ENCODE measurements at regions not wholly inside any gene's neighbourhood (a gene's known extent, or its start where the extent isn't known, plus 50 kb on each side); places are given as distances from the start of the nearest gene placed in this dataset.

DNA sequence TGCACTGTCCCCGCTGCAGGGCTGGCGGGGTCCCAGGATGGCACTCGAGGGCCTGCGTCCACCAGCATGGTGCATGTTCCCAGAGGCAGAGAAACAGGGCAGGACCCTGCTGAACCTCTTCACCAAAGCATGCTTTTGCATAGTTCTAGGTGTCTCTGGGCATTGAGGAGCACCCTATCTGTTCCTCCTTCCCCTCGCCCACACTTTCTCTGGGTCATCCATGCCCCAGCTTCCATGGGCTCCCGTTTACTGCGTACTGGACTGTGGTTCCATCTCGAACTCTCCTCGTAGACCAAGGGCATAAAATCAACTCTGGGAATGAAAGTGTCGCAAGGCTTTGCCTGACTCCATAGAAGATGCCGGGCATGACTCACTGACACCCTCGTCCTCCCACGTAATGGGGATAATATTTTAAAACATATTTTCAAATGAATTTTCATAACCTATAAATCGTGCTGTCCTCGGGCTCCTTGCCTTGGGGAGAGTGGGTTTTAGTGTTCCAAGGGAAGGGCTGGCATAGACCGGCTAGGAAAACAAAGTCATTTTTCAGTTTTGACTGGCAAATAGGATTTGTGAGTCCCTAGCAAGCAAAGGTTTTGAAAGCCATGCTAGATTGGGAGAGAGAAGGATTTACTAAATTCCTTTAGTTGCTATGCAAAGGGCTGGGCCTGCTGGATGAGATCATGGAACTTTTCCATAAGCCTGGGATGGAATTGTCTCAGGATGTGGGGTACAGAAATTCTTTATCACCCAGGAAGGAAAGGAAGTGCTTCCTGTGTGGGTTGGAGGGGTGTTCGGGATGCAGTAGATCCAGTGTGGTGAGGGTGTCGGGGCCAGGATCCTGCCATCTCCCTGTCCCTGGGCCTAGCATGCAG is 498.7 kb upstream of the MKI67 start:
- TF ChIP-seq GATA1 (IDR thresholded peaks at IDR 0.05; ENCODE audit: low read depth, low read length) (no peak), POLR2A (IDR thresholded peaks at IDR 0.05; ENCODE audit: low read length) (no peak)
- no peak for DNase-seq

- no peak for TF ChIP-seq POLR2A (IDR thresholded peaks at IDR 0.05; ENCODE audit: low read length)
- no peak for TF ChIP-seq GATA1 (IDR thresholded peaks at IDR 0.05; ENCODE audit: low read depth, low read length)
- DNase-seq: no peak
Measured at GRCh38 chr10:128625926-128626325, 499.7 kb upstream of the MKI67 start.

GRCh38 chr10:128626397-128627000 is 500.3 kb upstream of the MKI67 start:
- TF ChIP-seq GATA1 (IDR thresholded peaks at IDR 0.05; ENCODE audit: low read depth, low read length) (no peak), POLR2A (IDR thresholded peaks at IDR 0.05; ENCODE audit: low read length) (no peak)
- no peak for DNase-seq

DNA sequence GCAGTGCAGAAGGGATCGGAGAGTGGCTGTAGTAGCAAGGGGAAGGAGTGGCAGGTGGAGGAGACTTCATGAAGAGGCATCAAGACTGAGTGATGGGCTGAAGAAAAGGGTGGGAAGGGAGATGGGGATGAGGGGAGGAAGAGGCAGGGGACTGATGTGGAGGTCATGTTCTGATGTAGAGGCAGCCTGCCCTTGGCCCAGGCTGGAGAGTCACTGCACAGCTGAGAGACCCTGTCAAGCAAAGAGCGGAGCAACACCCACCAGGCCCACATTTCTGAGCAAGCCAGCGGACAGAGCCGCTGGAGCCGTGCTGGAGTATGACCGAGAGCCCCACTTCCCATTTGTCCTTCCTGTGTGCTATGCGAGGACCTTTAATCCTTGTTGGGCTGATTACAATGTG is 501.6 kb upstream of the MKI67 start:
- no peak for TF ChIP-seq POLR2A (IDR thresholded peaks at IDR 0.05; ENCODE audit: low read length)
- no peak for TF ChIP-seq GATA1 (IDR thresholded peaks at IDR 0.05; ENCODE audit: low read depth, low read length)
- no peak for DNase-seq

DNA sequence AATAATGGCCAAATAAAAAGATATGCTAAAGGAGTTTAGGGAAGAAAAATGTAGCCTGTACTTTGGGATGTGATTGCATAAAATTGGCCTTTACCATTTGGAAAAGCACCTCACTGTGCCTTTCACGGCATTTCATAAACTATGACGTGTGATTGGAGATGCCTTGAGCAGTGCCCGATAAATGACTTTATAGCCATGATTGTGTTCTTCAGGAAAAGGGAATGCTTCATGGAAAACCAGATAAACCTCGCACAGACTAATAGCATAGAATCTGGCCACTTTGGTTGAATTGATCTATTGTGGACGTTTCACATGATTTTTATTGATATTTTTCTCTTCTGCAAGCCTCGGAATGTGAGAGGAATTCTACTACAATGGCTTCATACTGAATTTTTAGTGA is 502.0 kb upstream of the MKI67 start:
- DNase-seq: no peak
- TF ChIP-seq GATA1 (IDR thresholded peaks at IDR 0.05; ENCODE audit: low read depth, low read length): no peak
- no peak for TF ChIP-seq POLR2A (IDR thresholded peaks at IDR 0.05; ENCODE audit: low read length)

DNA sequence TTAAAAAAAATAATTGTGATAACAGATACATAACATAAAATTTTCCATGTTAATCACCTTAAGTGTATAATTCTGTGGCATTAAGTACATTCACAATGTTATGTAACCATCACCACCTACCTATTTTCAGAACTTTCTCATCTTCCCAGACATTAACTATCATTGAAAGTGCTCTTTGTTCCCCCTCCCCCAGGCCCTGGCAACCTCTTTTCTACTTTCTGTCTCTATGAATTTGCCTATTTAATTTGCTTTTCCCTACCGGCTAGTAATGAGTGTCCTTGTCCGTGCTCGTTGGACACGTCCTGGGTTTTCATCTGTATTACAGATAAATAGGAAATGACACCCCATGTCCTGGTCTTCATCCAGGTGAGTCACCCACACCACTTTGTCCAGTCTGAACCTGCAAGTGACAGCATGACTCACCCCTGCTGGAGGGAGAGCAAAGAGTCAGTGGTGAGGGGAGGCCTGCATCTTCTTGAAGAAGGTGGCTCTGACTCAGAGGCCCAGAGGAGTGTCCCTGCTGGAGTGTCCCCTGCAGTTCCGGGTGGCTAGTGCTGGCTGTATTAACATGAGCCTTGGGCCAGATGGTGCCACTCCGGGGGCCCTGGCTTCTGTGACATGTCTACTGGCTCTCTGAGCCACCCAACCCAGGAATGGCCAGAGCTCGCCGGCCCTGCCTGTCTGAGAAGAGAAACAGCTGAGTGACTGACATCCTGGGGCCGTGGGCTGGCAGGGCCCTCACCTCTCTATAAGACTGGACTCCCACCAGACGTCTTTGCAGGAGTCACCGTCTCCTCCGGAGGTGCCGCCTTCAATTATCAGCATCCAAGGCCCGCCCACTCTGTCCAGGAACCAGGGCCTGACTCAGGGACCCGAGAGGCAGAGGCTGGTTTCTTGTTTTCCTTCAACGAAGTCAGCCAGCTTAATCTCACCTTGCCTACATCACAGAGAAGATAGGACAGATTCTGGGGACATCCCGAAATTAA is 503.2 kb upstream of the MKI67 start:
- TF ChIP-seq GATA1 (IDR thresholded peaks at IDR 0.05; ENCODE audit: low read depth, low read length): no peak
- TF ChIP-seq POLR2A (IDR thresholded peaks at IDR 0.05; ENCODE audit: low read length): no peak
- DNase-seq: no peak

GRCh38 chr10:128630787-128631252 is 504.6 kb upstream of the MKI67 start:
- TF ChIP-seq GATA1 (IDR thresholded peaks at IDR 0.05; ENCODE audit: low read depth, low read length) (no peak), POLR2A (IDR thresholded peaks at IDR 0.05; ENCODE audit: low read length) (no peak)
- DNase-seq: no peak

DNA sequence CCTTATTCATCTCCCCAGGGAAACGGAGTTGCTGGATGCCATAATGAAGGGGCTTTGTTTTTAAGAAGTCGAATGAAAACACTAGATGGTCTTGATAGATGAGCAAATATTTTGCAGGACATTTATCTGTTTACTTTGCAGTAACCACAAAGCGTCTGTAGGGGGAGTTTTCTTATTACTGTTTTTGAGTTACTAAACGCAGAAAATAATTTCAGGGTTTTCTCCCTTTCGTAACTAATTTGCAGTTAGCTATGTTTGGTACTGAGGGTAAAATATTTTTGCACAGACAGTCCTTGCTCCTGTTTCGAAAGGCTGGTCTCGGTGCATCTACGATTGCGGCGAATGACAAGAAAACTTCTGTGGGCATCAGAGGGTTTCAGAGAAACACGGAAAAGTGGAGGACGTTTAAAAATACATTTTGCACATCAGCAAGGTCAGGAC is 505.6 kb upstream of the MKI67 start:
- TF ChIP-seq GATA1 (IDR thresholded peaks at IDR 0.05; ENCODE audit: low read depth, low read length) (no peak), POLR2A (IDR thresholded peaks at IDR 0.05; ENCODE audit: low read length) (no peak)
- peak; percentile 7 to 18 for DNase-seq

DNA sequence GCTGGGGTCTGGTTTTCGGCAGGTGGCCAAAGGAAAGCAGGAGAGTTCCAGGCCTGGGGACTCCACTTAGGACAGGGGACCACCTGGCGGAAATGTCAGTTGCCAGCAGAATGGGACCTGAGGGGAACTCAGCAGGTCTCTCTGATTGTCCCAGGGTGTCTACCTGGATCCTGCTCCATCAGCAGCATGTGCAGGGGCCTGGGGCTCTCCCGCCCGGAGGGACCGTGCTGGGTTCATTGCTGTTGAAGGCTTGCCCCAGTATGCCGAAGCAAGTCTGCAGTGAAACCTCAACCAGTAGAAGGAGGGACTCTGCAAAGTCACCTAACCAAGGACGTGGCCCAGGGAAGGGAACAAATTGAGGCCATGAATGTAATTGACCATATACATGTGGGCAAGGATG is 506.5 kb upstream of the MKI67 start:
- TF ChIP-seq POLR2A (IDR thresholded peaks at IDR 0.05; ENCODE audit: low read length): no peak
- DNase-seq: no peak

- no peak for DNase-seq
- TF ChIP-seq POLR2A (IDR thresholded peaks at IDR 0.05; ENCODE audit: low read length) (no peak), GATA1 (IDR thresholded peaks at IDR 0.05; ENCODE audit: low read depth, low read length) (no peak)
Measured at GRCh38 chr10:128633864-128634540, 507.8 kb upstream of the MKI67 start.

DNA sequence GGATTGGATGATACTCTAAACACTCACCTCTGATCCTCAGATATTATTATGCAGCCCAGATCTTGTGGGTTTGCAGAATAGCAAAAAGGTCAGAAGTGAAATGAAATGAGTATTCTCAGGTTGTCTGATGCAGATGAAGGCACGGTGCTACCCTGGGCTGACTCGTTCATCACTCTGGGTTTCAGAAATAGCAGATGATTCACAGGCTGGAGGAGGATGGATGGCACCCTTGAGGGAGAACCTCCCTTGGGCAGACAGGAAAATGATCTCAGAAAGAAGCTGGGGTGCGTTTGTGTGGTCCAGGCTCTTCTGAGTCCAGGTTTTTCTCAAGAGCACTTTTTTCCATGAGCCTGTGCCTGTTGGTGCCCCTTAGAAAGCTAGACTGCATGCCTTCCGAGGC is 515.8 kb upstream of the MKI67 start:
- TF ChIP-seq POLR2A (IDR thresholded peaks at IDR 0.05; ENCODE audit: low read length) (no peak), GATA1 (IDR thresholded peaks at IDR 0.05; ENCODE audit: low read depth, low read length) (no peak)
- no peak for DNase-seq

GRCh38 chr10:128642502-128642901 is 516.3 kb upstream of the MKI67 start:
- TF ChIP-seq GATA1 (IDR thresholded peaks at IDR 0.05; ENCODE audit: low read depth, low read length): no peak
- TF ChIP-seq POLR2A (IDR thresholded peaks at IDR 0.05; ENCODE audit: low read length): no peak
- no peak for DNase-seq

- TF ChIP-seq POLR2A (IDR thresholded peaks at IDR 0.05; ENCODE audit: low read length): no peak
- TF ChIP-seq GATA1 (IDR thresholded peaks at IDR 0.05; ENCODE audit: low read depth, low read length): no peak
- no peak for DNase-seq
Measured at GRCh38 chr10:128643658-128644057, 517.4 kb upstream of the MKI67 start.

Data from erythroblast (primary cell).